Mesendoderm (in vitro differentiated cells): ENCODE measurements at regions not wholly inside any gene's neighbourhood (a gene's known extent, or its start where the extent isn't known, plus 50 kb on each side); places are given as distances from the start of the nearest gene placed in this dataset.
A peak's percentile ranks its signal among the peaks of the same experiment; 100 is the strongest.

ENCODE experiments used
- DNase-seq: peaks from one replicate; pipeline ENCODE4 v3.0.0; 2013
- H2AK5ac ChIP-seq: 2 replicates; pipeline ENCODE4 v1.6.1; 2013; ENCODE audit warnings: low read length, inconsistent platforms
- H2BK120ac ChIP-seq: 2 replicates; pipeline ENCODE4 v1.6.1; 2013; ENCODE audit warnings: low read depth, mild to moderate bottlenecking, low read length, moderate library complexity, mixed read lengths
- H2BK15ac ChIP-seq: replicated peaks from 2 replicates; pipeline ENCODE4 v1.6.1; 2013; ENCODE audit warnings: low read depth, mild to moderate bottlenecking, moderate library complexity
- H2BK5ac ChIP-seq: 2 replicates; pipeline ENCODE4 v1.6.1; 2013; ENCODE audit warnings: low read length, inconsistent platforms
- H3K18ac ChIP-seq: 2 replicates; pipeline ENCODE4 v1.6.1; 2013; ENCODE audit warnings: mild to moderate bottlenecking, low read length, mixed read lengths
- H3K23ac ChIP-seq: one replicate; pipeline ENCODE4 v1.6.1; 2013; ENCODE audit warnings: low read length
- H3K27ac ChIP-seq: 2 replicates; pipeline ENCODE4 v1.5.1; 2013; ENCODE audit warnings: low read depth, mild to moderate bottlenecking, inconsistent platforms, low read length, moderate library complexity
- H3K27me3 ChIP-seq: 2 replicates; pipeline ENCODE4 v1.6.1; 2013; ENCODE audit warnings: low read length, control low read depth, mild to moderate bottlenecking, inconsistent platforms; ENCODE audit not compliant: insufficient read depth, poor library complexity
- H3K36me3 ChIP-seq: 2 replicates; pipeline ENCODE4 v1.6.1; 2013; ENCODE audit warnings: low read length, inconsistent platforms; ENCODE audit not compliant: control insufficient read depth, insufficient read depth
- H3K4ac ChIP-seq: one replicate; pipeline ENCODE4 v1.6.1; 2013; ENCODE audit warnings: low read depth, mild to moderate bottlenecking, low read length, moderate library complexity
- H3K4me1 ChIP-seq: 2 replicates; pipeline ENCODE4 v1.6.1; 2013; ENCODE audit warnings: low read depth, low read length, inconsistent platforms; ENCODE audit not compliant: control insufficient read depth
- H3K4me2 ChIP-seq: 2 replicates; pipeline ENCODE4 v1.6.1; 2013; ENCODE audit warnings: low read length
- H3K4me3 ChIP-seq: 2 replicates; pipeline ENCODE4 v1.5.1; 2013; ENCODE audit warnings: mild to moderate bottlenecking, low read length
- H3K56ac ChIP-seq: one replicate; pipeline ENCODE4 v1.6.1; 2013; ENCODE audit warnings: low read length
- H3K79me1 ChIP-seq: 2 replicates; pipeline ENCODE4 v1.6.1; 2013; ENCODE audit warnings: low read length, inconsistent platforms
- H3K79me2 ChIP-seq: 2 replicates; pipeline ENCODE4 v1.6.1; 2013; ENCODE audit warnings: mild to moderate bottlenecking, low read length; ENCODE audit not compliant: control insufficient read depth, insufficient read depth
- H3K9ac ChIP-seq: 2 replicates; pipeline ENCODE4 v1.6.1; 2013; ENCODE audit warnings: low read length, inconsistent platforms
- H4K5ac ChIP-seq: one replicate; pipeline ENCODE4 v1.6.1; 2013; ENCODE audit warnings: low read length
- H4K8ac ChIP-seq: one replicate; pipeline ENCODE4 v1.6.1; 2013; ENCODE audit warnings: low read depth, mild to moderate bottlenecking, control low read depth, low read length, moderate library complexity
- WGBS: extraction: QIAGEN DNeasy Blood & Tissue Kit; methylation state at CpG from one replicate; pipeline ENCODE4 v1.1.7; 2013; ENCODE audit warnings: low lambda C conversion rate, missing lambda C conversion rate; ENCODE audit not compliant: insufficient coverage; ENCODE audit errors: extremely low coverage; 5-methylcytosine and 5-hydroxymethylcytosine counted together

DNA sequence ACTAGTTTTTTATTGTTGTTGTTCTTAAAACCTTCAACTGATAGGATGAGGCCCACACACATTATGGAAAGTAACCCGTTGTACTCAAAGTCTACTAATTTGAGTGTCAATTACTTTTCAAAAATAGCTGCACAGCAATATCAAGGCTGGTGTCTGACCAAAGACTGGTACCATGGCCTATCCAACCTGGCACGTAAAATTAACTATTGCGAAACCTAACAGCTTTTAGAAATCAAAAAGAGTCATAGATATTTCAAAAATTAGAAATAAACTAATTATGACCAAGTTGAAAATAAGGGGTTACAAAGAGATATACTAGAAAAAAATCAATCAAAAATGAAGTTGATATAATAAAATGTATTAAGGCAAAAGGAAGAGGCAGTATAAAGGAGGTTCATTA, 501.5 kb upstream of the SLC8A1 start:
- Histone ChIP-seq H3K4me3 (no peak overlapping the region), H3K18ac (no peak overlapping the region), H2AK5ac (no peak overlapping the region), H3K36me3 (no peaks in the 10 kb centered on the region), H4K5ac (no peak overlapping the region), H2BK15ac (no peak overlapping the region), H3K27me3 (no peaks in the 10 kb centered on the region), H2BK120ac (no peak overlapping the region), H3K27ac (no peak overlapping the region), H3K79me2 (no peaks in the 10 kb centered on the region), H3K4ac (no peak overlapping the region), H3K79me1 (no peaks in the 10 kb centered on the region), H2BK5ac (no peak overlapping the region), H3K4me1 (no peaks in the 10 kb centered on the region), H3K23ac (no peak overlapping the region), H3K56ac (no peak overlapping the region), H3K9ac (no peak overlapping the region), H3K4me2 (no peak overlapping the region), H4K8ac (no peak overlapping the region)
- no peak for DNase-seq
- no CpG with 5 or more reads among the region's 3 CpGs for WGBS

DNA sequence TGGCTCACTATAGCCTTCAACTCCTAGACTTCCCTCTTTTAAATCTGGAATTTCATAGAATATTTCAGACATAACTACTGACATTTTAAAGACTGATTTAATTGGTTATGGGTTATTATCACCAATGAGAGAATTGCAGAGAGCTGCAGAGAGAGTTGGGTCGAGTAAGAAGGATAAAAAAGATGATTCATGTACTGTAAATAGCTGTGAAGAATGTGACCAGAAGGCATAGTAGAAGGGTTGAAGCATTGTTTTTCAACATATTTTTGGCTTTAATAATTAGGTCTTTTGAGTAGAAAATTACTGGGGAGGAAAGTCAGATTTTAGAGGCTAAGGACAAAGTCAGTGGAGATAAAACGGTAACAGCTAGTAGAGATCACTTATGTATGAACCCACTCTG, 503.2 kb upstream of the SLC8A1 start:
- Histone ChIP-seq H2BK15ac (no peak overlapping the region), H4K5ac (no peak overlapping the region), H3K36me3 (no peaks in the 10 kb centered on the region), H3K4ac (no peak overlapping the region), H3K4me1 (no peaks in the 10 kb centered on the region), H2BK120ac (no peak overlapping the region), H4K8ac (no peak overlapping the region), H3K27ac (no peak overlapping the region), H3K23ac (no peak overlapping the region), H2AK5ac (no peak overlapping the region), H3K9ac (no peak overlapping the region), H3K4me3 (no peak overlapping the region), H3K79me1 (no peaks in the 10 kb centered on the region), H3K4me2 (no peak overlapping the region), H3K56ac (no peak overlapping the region), H3K18ac (no peak overlapping the region), H2BK5ac (no peak overlapping the region), H3K79me2 (no peaks in the 10 kb centered on the region), H3K27me3 (no peaks in the 10 kb centered on the region)
- no peak for DNase-seq
- WGBS: no CpG with 5 or more reads among the region's 2 CpGs

DNA sequence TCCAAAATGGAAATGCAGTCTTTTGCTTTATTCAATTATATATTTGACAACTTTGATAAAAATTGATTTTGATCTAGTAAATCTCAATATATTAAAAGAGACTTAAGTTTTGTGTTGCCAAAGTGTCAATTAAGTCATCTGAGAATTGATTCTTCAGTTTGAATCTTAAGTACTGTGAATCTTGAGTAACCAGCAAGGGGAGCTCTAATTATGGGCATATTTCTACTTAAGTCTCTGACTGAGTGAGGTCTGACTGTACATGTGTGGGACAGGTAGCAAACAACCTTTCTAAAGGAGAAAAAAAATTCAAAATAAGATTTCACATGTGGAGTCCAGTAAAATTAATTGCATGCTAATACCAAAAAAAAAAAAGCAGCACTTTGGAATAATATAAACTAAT, 503.7 kb upstream of the SLC8A1 start:
- no peak overlapping the region for H2AK5ac ChIP-seq
- no peak overlapping the region for H2BK5ac ChIP-seq
- no peak overlapping the region for H3K23ac ChIP-seq
- no peak overlapping the region for H3K9ac ChIP-seq
- no peaks in the 10 kb centered on the region for H3K79me1 ChIP-seq
- no peaks in the 10 kb centered on the region for H3K36me3 ChIP-seq
- H2BK120ac ChIP-seq: no peak overlapping the region
- H2BK15ac ChIP-seq: no peak overlapping the region
- H3K4ac ChIP-seq: no peak overlapping the region
- no peak overlapping the region for H3K18ac ChIP-seq
- H4K8ac ChIP-seq: no peak overlapping the region
- H3K27ac ChIP-seq: no peak overlapping the region
- no peaks in the 10 kb centered on the region for H3K4me1 ChIP-seq
- DNase-seq: no peak
- no peak overlapping the region for H4K5ac ChIP-seq
- no peaks in the 10 kb centered on the region for H3K27me3 ChIP-seq
- no peaks in the 10 kb centered on the region for H3K79me2 ChIP-seq
- no peak overlapping the region for H3K4me2 ChIP-seq
- no peak overlapping the region for H3K56ac ChIP-seq
- H3K4me3 ChIP-seq: no peak overlapping the region

DNA sequence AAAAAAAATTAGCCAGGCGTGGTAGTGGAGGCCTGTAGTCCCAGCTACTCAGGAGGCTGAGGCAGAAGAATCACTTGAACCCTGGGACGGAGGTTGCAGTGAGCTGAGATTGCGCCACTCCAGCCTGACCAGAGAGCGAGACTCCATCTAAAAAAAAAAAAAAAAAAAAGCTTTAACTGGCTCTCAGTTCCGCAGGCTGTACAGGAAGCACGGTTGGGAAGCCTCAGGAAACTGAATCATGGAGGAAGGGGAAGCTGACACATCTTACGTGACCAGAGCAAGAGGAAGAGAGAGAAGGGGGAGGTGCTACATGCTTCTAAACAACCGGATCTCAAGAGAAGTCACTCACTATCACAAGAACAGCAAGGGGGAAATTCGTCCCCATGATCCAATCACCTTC, 505.6 kb upstream of the SLC8A1 start:
- no peak overlapping the region for H3K56ac ChIP-seq
- H3K27me3 ChIP-seq: no peaks in the 10 kb centered on the region
- no peaks in the 10 kb centered on the region for H3K79me2 ChIP-seq
- H3K18ac ChIP-seq: no peak overlapping the region
- no CpG with 5 or more reads among the region's 9 CpGs for WGBS
- DNase-seq: peak; percentile 7
- no peak overlapping the region for H3K27ac ChIP-seq
- H3K4ac ChIP-seq: no peak overlapping the region
- no peak overlapping the region for H2BK15ac ChIP-seq
- no peak overlapping the region for H4K5ac ChIP-seq
- H2BK5ac ChIP-seq: no peak overlapping the region
- H3K4me2 ChIP-seq: no peak overlapping the region
- no peak overlapping the region for H3K4me3 ChIP-seq
- no peak overlapping the region for H2BK120ac ChIP-seq
- no peaks in the 10 kb centered on the region for H3K4me1 ChIP-seq
- no peaks in the 10 kb centered on the region for H3K79me1 ChIP-seq
- H2AK5ac ChIP-seq: no peak overlapping the region
- no peak overlapping the region for H3K23ac ChIP-seq
- no peak overlapping the region for H3K9ac ChIP-seq
- H3K36me3 ChIP-seq: no peaks in the 10 kb centered on the region
- H4K8ac ChIP-seq: no peak overlapping the region

DNA sequence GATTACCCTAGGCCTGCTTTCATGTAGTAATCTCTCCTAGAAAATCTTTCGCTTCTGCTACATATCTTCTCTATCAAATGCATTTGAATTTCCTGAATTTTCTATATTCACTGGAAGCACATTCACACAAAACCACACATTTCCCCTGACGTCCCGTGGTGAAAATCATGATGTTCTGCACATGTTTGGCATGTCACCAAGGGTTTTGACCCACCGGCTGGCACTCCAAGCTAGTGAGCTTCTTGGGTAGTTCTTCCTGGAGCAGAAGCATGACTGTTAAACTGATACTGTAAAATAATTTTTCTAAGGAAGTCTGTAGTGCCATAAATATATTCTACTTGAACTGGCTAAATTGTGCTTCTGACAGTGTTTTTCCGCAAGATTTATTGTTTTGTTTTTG, 510.1 kb upstream of the SLC8A1 start:
- Histone ChIP-seq H2AK5ac (no peak overlapping the region), H3K4me2 (no peak overlapping the region), H2BK120ac (no peak overlapping the region), H3K4me1 (no peaks in the 10 kb centered on the region), H4K8ac (no peak overlapping the region), H3K56ac (no peak overlapping the region), H3K4ac (no peak overlapping the region), H3K79me1 (no peaks in the 10 kb centered on the region), H4K5ac (no peak overlapping the region), H3K27ac (no peak overlapping the region), H3K27me3 (no peaks in the 10 kb centered on the region), H3K9ac (no peak overlapping the region), H3K36me3 (no peaks in the 10 kb centered on the region), H3K18ac (no peak overlapping the region), H3K4me3 (no peak overlapping the region), H3K23ac (no peak overlapping the region), H3K79me2 (no peaks in the 10 kb centered on the region), H2BK5ac (no peak overlapping the region), H2BK15ac (no peak overlapping the region)
- WGBS: no CpG with 5 or more reads among the region's 5 CpGs
- DNase-seq: no peak

DNA sequence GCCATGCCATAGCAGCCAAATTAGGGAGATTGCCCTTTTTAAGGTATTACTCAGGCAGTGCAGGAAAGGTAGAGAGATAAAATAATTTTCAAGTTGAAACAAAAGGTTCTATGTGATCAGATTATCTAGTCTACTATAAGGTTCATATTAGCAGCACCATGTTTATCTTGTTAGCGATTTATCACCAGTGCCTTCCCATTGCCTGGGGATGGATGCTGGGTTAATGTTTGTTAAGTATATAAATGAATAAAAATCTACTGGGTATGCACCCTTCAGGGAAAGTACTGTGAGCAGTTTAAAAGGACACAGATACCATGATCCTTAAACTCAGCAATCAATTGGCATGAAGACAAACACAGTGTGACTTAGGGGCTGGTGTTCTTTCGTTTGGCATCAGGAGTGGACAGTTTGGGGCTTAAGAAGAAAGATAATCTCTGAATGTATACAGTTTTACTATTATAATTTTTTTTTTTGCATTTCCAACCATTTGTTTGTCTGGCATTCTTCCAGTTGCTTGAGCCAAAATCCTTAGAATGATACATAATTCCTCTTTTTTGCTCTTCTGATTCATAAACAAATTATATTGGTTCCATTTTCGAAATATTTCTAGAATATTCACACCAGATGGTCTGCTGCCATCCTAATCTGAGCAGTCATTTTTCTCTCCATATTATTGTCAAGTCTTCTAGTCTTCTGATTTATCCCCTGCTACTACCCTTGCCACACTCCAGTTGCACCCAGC, 512.8 kb upstream of the SLC8A1 start:
- Histone ChIP-seq H4K5ac (no peak overlapping the region), H3K4me2 (no peak overlapping the region), H2BK120ac (no peak overlapping the region), H3K4ac (no peak overlapping the region), H3K36me3 (no peaks in the 10 kb centered on the region), H2AK5ac (no peak overlapping the region), H3K79me1 (no peaks in the 10 kb centered on the region), H3K23ac (no peak overlapping the region), H2BK5ac (no peak overlapping the region), H3K27ac (no peak overlapping the region), H3K9ac (no peak overlapping the region), H4K8ac (no peak overlapping the region), H3K18ac (no peak overlapping the region), H3K27me3 (no peaks in the 10 kb centered on the region), H3K4me3 (no peak overlapping the region), H3K79me2 (no peaks in the 10 kb centered on the region), H2BK15ac (no peak overlapping the region), H3K56ac (no peak overlapping the region), H3K4me1 (no peaks in the 10 kb centered on the region)
- no peak for DNase-seq
- WGBS: no CpG with 5 or more reads among the region's 3 CpGs
